H9 (cell line): ENCODE measurements at regions not wholly inside any gene's neighbourhood (a gene's known extent, or its start where the extent isn't known, plus 50 kb on each side); places are given as distances from the start of the nearest gene placed in this dataset.

Experiments
- DNase-seq: peaks from one replicate; pipeline ENCODE4 v3.0.0-alpha.2; 2017
- H2AFZ ChIP-seq: one replicate; pipeline ENCODE4 v1.6.1; 2013; ENCODE audit warnings: mild to moderate bottlenecking, low read length, control low read depth, moderate library complexity
- H2AK5ac ChIP-seq: 2 replicates; pipeline ENCODE4 v1.6.1; 2013; ENCODE audit warnings: low read length, control low read depth, mixed read lengths; ENCODE audit not compliant: insufficient read length
- H2BK120ac ChIP-seq: one replicate; pipeline ENCODE4 v1.6.1; 2013; ENCODE audit warnings: low read depth, mild to moderate bottlenecking, low read length, control low read depth, inconsistent platforms; ENCODE audit not compliant: poor library complexity, severe bottlenecking
- H2BK12ac ChIP-seq: 2 replicates; pipeline ENCODE4 v1.6.1; 2013; ENCODE audit warnings: low read length, control low read depth, mixed read lengths, low read depth; ENCODE audit not compliant: insufficient read length
- H2BK15ac ChIP-seq: 2 replicates; pipeline ENCODE4 v1.6.1; 2013; ENCODE audit warnings: low read depth, low read length, control low read depth
- H2BK20ac ChIP-seq: one replicate; pipeline ENCODE4 v1.6.1; 2013; ENCODE audit warnings: low read depth, mild to moderate bottlenecking, low read length, control low read depth, inconsistent platforms; ENCODE audit not compliant: poor library complexity, severe bottlenecking
- H2BK5ac ChIP-seq: 2 replicates; pipeline ENCODE4 v1.6.1; 2013; ENCODE audit warnings: low read length, control low read depth, mixed read lengths; ENCODE audit not compliant: insufficient read length
- H3K14ac ChIP-seq: 2 replicates; pipeline ENCODE4 v1.6.1; 2013; ENCODE audit warnings: low read length, control low read depth; ENCODE audit not compliant: insufficient read depth
- H3K18ac ChIP-seq: 2 replicates; pipeline ENCODE4 v1.6.1; 2013; ENCODE audit warnings: low read depth, mild to moderate bottlenecking, mixed read lengths, low read length, control low read depth; ENCODE audit not compliant: insufficient read length
- H3K23ac ChIP-seq: 2 replicates; pipeline ENCODE4 v1.6.1; 2013; ENCODE audit warnings: low read length, control low read depth, mixed read lengths, low read depth; ENCODE audit not compliant: insufficient read length
- H3K23me2 ChIP-seq: 2 replicates; pipeline ENCODE4 v1.6.1; 2013; ENCODE audit warnings: low read depth, mild to moderate bottlenecking, mixed read lengths, low read length, control low read depth; ENCODE audit not compliant: insufficient read length, poor library complexity, severe bottlenecking
- H3K27ac ChIP-seq: 2 replicates; pipeline ENCODE4 v1.5.1; 2013; ENCODE audit warnings: low read length, control low read depth, mixed read lengths, low read depth; ENCODE audit not compliant: insufficient read length
- H3K27me3 ChIP-seq: 2 replicates; pipeline ENCODE4 v1.6.1; 2013; ENCODE audit warnings: low read length, control low read depth, inconsistent platforms; ENCODE audit not compliant: insufficient read depth
- H3K4ac ChIP-seq: 2 replicates; pipeline ENCODE4 v1.6.1; 2013; ENCODE audit warnings: low read depth, mild to moderate bottlenecking, control low read depth, inconsistent platforms, low read length, moderate library complexity
- H3K4me1 ChIP-seq: 2 replicates; pipeline ENCODE4 v1.6.1; 2013; ENCODE audit warnings: low read length, control low read depth, inconsistent platforms; ENCODE audit not compliant: insufficient read depth
- H3K4me2 ChIP-seq: 2 replicates; pipeline ENCODE4 v1.6.1; 2013; ENCODE audit warnings: low read length, control low read depth, mixed read lengths; ENCODE audit not compliant: insufficient read length, insufficient read depth
- H3K56ac ChIP-seq: 2 replicates; pipeline ENCODE4 v1.6.1; 2013; ENCODE audit warnings: low read depth, mild to moderate bottlenecking, mixed read lengths, low read length, control low read depth; ENCODE audit not compliant: insufficient read length
- H3K79me1 ChIP-seq: 2 replicates; pipeline ENCODE4 v1.6.1; 2013; ENCODE audit warnings: low read depth, mild to moderate bottlenecking, moderate library complexity, low read length, control low read depth, inconsistent platforms; ENCODE audit not compliant: insufficient read depth, poor library complexity, severe bottlenecking
- H3K79me2 ChIP-seq: 2 replicates; pipeline ENCODE4 v1.6.1; 2013; ENCODE audit warnings: low read length, control low read depth, inconsistent platforms; ENCODE audit not compliant: insufficient read depth
- H3K9ac ChIP-seq: 2 replicates; pipeline ENCODE4 v1.6.1; 2013; ENCODE audit warnings: low read length, control low read depth, mixed read lengths; ENCODE audit not compliant: insufficient read length; ENCODE audit errors: extremely low read depth
- H3K9me3 ChIP-seq: one replicate; pipeline ENCODE4 v1.6.1; 2013; ENCODE audit warnings: low read depth, low read length, inconsistent platforms; ENCODE audit not compliant: control insufficient read depth
- H3T11ph ChIP-seq: one replicate; pipeline ENCODE4 v1.6.1; 2013; ENCODE audit warnings: mild to moderate bottlenecking, low read length, control low read depth, inconsistent platforms
- H4K20me1 ChIP-seq: one replicate; pipeline ENCODE4 v1.6.1; 2013; ENCODE audit not compliant: control insufficient read depth, insufficient read length, insufficient read depth
- H4K5ac ChIP-seq: 2 replicates; pipeline ENCODE4 v1.6.1; 2013; ENCODE audit warnings: low read depth, mild to moderate bottlenecking, mixed read lengths, low read length, control low read depth; ENCODE audit not compliant: insufficient read length
- H4K8ac ChIP-seq: replicated peaks from 2 replicates; pipeline ENCODE4 v1.6.1; 2013; ENCODE audit warnings: low read length, control low read depth, mixed read lengths, low read depth; ENCODE audit not compliant: insufficient read length
- H4K91ac ChIP-seq: 2 replicates; pipeline ENCODE4 v1.6.1; 2013; ENCODE audit warnings: low read depth, mild to moderate bottlenecking, moderate library complexity, mixed read lengths, low read length, control low read depth; ENCODE audit not compliant: insufficient read length
- H3K27ac Mint-ChIP-seq, 3 experiments: 2 replicates in 2 of 3; 3 replicates in 1 of 3; pipeline ENCODE4 v1.8.0; 2020 to 2021; ENCODE audit warnings: mixed read lengths in 3 of 3, mild to moderate bottlenecking in 1 of 3, moderate library complexity in 1 of 3
- H3K27me3 Mint-ChIP-seq: 2 replicates; pipeline ENCODE4 v1.8.0; 2021; ENCODE audit warnings: low read depth, mild to moderate bottlenecking, moderate library complexity, mixed read lengths
- H3K36me3 Mint-ChIP-seq, 3 experiments: 2 replicates in 2 of 3; 3 replicates in 1 of 3; pipeline ENCODE4 v1.8.0; 2020 to 2021; ENCODE audit warnings: low read depth in 3 of 3, mixed read lengths in 3 of 3; ENCODE audit not compliant: insufficient read depth in 1 of 3
- H3K4me1 Mint-ChIP-seq, 2 experiments: 2 replicates each; pipeline ENCODE4 v1.8.0; 2020; ENCODE audit warnings: mixed read lengths in 2 of 2
- H3K4me3 Mint-ChIP-seq, 2 experiments: 2 replicates in 1 of 2; 3 replicates in 1 of 2; pipeline ENCODE4 v1.8.0; 2020 to 2021; ENCODE audit warnings: mild to moderate bottlenecking in 2 of 2, mixed read lengths in 2 of 2, moderate library complexity in 1 of 2
- H3K9me3 Mint-ChIP-seq, 2 experiments: 2 replicates in 1 of 2; 3 replicates in 1 of 2; pipeline ENCODE4 v1.8.0; 2020; ENCODE audit warnings: mild to moderate bottlenecking in 2 of 2, mixed read lengths in 2 of 2, moderate library complexity in 1 of 2
- WGBS: extraction: QIAGEN DNeasy Blood & Tissue Kit; methylation state at CpG from one replicate; pipeline ENCODE4 v1.1.7; 2013; ENCODE audit warnings: missing lambda C conversion rate, low lambda C conversion rate, mixed read lengths; ENCODE audit not compliant: insufficient read length; ENCODE audit errors: extremely low coverage; 5-methylcytosine and 5-hydroxymethylcytosine counted together
- TF ChIP-seq, protein P1 (sequence below): fragments of 200-600 bp; sonication (generic); conservative IDR thresholded peaks from 3 replicates; pipeline ENCODE4 v1.8.0; 2021; ENCODE audit warnings: antibody characterized with exemption, mild to moderate bottlenecking

DNA sequence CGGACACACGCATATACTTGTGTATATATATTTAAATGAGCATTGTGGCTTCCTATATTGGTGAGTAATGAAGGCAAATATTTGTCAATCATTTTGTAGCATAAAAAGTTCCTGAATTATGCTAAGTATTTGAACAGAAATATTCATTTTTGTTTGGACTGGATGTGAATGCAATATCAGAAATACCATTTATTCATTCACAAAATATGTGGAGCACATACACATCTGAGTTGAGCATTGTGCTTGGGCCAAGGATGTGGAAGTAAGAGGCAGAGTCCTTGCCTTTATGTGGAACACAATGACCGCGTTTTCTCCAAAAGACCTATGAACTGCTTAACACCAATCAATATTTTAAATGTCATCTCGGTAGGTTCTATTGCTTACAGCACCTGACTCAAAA is 1086.5 kb downstream of the NR2F1-AS1 start:
- no peaks in the 10 kb centered on the region for H3K36me3 Mint-ChIP-seq
- H3K27ac Mint-ChIP-seq: no peak overlapping the region
- H3K4me1 Mint-ChIP-seq: no peaks in the 10 kb centered on the region
- H2BK120ac ChIP-seq: no peak overlapping the region
- no peaks in the 10 kb centered on the region for H3K27me3 ChIP-seq
- H3K4me1 ChIP-seq: no peaks in the 10 kb centered on the region
- no peak overlapping the region for H3K4me2 ChIP-seq
- H2BK12ac ChIP-seq: no peak overlapping the region
- H3K18ac ChIP-seq: no peak overlapping the region
- no peak overlapping the region for H3K9ac ChIP-seq
- H2AK5ac ChIP-seq: no peak overlapping the region
- H4K20me1 ChIP-seq: no peaks in the 10 kb centered on the region
- no peak overlapping the region for H4K8ac ChIP-seq
- no peak overlapping the region for H2AFZ ChIP-seq
- no peaks in the 10 kb centered on the region for H3K9me3 Mint-ChIP-seq
- H4K5ac ChIP-seq: no peak overlapping the region
- no peaks in the 10 kb centered on the region for H3K79me1 ChIP-seq
- WGBS: no CpG with 5 or more reads among the region's 5 CpGs
- no peak overlapping the region for H3K56ac ChIP-seq
- H3K27ac ChIP-seq: no peak overlapping the region
- no peak overlapping the region for H2BK20ac ChIP-seq
- no peak overlapping the region for H3K23ac ChIP-seq
- no peak overlapping the region for H3K14ac ChIP-seq
- no peak overlapping the region for H2BK5ac ChIP-seq
- TF ChIP-seq, protein P1, sequence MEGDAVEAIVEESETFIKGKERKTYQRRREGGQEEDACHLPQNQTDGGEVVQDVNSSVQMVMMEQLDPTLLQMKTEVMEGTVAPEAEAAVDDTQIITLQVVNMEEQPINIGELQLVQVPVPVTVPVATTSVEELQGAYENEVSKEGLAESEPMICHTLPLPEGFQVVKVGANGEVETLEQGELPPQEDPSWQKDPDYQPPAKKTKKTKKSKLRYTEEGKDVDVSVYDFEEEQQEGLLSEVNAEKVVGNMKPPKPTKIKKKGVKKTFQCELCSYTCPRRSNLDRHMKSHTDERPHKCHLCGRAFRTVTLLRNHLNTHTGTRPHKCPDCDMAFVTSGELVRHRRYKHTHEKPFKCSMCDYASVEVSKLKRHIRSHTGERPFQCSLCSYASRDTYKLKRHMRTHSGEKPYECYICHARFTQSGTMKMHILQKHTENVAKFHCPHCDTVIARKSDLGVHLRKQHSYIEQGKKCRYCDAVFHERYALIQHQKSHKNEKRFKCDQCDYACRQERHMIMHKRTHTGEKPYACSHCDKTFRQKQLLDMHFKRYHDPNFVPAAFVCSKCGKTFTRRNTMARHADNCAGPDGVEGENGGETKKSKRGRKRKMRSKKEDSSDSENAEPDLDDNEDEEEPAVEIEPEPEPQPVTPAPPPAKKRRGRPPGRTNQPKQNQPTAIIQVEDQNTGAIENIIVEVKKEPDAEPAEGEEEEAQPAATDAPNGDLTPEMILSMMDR: no peak
- H3K9me3 ChIP-seq: no peaks in the 10 kb centered on the region
- no peak overlapping the region for H2BK15ac ChIP-seq
- H3K4ac ChIP-seq: no peak overlapping the region
- DNase-seq: no peak
- H3K79me2 ChIP-seq: no peaks in the 10 kb centered on the region
- no peak overlapping the region for H3T11ph ChIP-seq
- no peak overlapping the region for H4K91ac ChIP-seq
- H3K23me2 ChIP-seq: no peaks in the 10 kb centered on the region
- H3K27me3 Mint-ChIP-seq: no peaks in the 10 kb centered on the region
- H3K4me3 Mint-ChIP-seq: no peak overlapping the region
